IMR-90 (cell line): ENCODE measurements at regions not wholly inside any gene's neighbourhood (a gene's known extent, or its start where the extent isn't known, plus 50 kb on each side); places are given as distances from the start of the nearest gene placed in this dataset.

Source experiments
- POLR2A ChIP-seq: IDR thresholded peaks from 2 replicates; pipeline ENCODE4 v1.6.1; 2012; ENCODE audit warnings: mild to moderate bottlenecking, low read depth, low read length
- TF ChIP-seq, protein P1 (sequence below): conservative IDR thresholded peaks from 2 replicates; pipeline ENCODE4 v1.5.1; 2012; ENCODE audit warnings: mild to moderate bottlenecking, low read depth, low read length, improper control_type of control experiment

DNA sequence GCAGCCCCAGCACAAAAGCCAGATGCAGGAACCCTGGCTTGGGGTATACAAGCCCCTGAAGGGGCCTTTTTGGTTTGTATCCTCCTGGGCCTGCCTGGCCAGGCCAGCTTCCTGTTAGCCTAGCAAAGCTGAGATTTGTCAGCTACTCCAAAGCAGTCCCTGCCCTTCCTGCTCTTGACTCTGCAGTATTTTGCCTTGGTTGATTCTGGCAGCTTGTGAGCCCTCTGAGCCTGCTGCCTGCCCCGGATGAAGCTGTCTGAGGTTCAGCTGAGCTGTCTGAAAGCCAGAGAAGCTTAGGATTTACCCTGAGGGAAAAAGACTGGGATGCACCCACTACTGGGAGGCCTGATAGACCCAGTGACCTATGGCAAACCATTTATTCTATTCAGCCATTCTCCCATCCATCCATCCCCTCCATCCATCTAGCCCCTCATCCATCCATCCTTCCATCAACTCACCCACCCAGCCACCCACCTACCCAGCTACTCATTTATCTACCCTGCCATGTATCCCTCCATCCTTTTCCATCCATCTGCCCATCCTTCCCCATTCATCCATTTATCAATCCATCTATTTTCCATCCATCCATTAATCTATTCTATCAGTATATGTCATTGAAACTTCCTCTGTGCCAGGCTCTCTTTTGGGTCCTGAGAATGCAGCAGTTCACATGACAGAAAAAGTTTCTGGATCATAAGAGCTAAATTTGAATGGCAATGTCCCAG is 307.5 kb downstream of the DHX35 start:
- TF ChIP-seq, protein P1, sequence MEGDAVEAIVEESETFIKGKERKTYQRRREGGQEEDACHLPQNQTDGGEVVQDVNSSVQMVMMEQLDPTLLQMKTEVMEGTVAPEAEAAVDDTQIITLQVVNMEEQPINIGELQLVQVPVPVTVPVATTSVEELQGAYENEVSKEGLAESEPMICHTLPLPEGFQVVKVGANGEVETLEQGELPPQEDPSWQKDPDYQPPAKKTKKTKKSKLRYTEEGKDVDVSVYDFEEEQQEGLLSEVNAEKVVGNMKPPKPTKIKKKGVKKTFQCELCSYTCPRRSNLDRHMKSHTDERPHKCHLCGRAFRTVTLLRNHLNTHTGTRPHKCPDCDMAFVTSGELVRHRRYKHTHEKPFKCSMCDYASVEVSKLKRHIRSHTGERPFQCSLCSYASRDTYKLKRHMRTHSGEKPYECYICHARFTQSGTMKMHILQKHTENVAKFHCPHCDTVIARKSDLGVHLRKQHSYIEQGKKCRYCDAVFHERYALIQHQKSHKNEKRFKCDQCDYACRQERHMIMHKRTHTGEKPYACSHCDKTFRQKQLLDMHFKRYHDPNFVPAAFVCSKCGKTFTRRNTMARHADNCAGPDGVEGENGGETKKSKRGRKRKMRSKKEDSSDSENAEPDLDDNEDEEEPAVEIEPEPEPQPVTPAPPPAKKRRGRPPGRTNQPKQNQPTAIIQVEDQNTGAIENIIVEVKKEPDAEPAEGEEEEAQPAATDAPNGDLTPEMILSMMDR = no peak
- no peak for TF ChIP-seq POLR2A
